ENCODE measurements at regions not wholly inside any gene's neighbourhood (a gene's known extent, or its start where the extent isn't known, plus 50 kb on each side); places are given as distances from the start of the nearest gene placed in this dataset.

DNA sequence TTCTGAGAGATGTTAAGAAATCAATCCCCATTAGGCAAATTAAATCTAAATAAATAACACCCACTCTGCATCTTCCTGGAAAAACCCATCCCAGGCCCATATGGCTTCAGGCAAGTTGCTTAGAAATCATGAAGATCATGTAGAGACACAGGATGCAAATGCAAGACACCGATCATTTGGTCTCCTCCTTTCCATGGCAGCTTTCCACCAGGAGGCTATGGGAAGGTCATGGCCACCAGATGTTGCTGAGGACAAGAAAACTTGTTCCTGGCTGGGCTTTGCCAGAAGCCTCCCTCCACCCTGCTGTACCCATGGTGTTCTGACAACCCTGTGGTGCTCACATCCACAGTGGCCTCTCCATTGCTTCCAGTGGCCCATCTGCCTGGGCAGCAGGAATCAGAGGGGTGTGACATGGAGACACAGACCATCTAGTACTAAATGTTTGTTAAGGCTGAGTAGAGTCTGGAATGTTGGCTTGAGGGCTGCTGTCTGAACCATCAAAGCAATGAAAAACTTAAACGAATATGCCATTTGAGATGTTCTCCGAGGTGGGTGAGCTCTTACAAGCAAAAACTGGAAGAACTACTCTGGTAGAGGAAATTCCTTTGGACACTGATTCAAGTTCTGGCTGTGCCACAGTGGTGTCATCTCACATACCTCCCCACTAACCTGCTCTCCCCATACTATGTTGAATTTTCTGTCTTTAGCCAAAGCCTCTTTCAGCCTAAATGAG is 293.2 kb downstream of the TNS1 start:
- Mint-ChIP-seq H3K9me3 (ENCODE audit: unreplicated experiment) (no peaks in the 10 kb centered on the region), H3K27ac (ENCODE audit: unreplicated experiment) (no peak overlapping the region), H3K27me3 (ENCODE audit: unreplicated experiment) (peaks cover 5% of the 10 kb centered on the region), H3K36me3 (ENCODE audit: low read depth, unreplicated experiment) (no peaks in the 10 kb centered on the region), H3K4me3 (ENCODE audit: unreplicated experiment) (no peak overlapping the region), H3K4me1 (ENCODE audit: unreplicated experiment) (peaks cover 12% of the 10 kb centered on the region)
- DNase-seq (ENCODE audit: low spot score) = no peak
- TF ChIP-seq CTCF (IDR thresholded peaks at IDR 0.05; ENCODE audit: unreplicated experiment) = no peak

- Mint-ChIP-seq H3K36me3 (ENCODE audit: low read depth, unreplicated experiment) (no peaks in the 10 kb centered on the region), H3K4me3 (ENCODE audit: unreplicated experiment) (no peak overlapping the region), H3K27ac (ENCODE audit: unreplicated experiment) (no peak overlapping the region), H3K4me1 (ENCODE audit: unreplicated experiment) (peaks cover 5% of the 10 kb centered on the region), H3K9me3 (ENCODE audit: unreplicated experiment) (no peaks in the 10 kb centered on the region), H3K27me3 (ENCODE audit: unreplicated experiment) (peaks cover 5% of the 10 kb centered on the region)
- TF ChIP-seq CTCF (IDR thresholded peaks at IDR 0.05; ENCODE audit: unreplicated experiment) = no peak
- DNase-seq (ENCODE audit: low spot score) = no peak
Measured at GRCh38 chr2:217707131-217707611, 295.6 kb downstream of the TNS1 start.

GRCh38 chr2:217706513-217706912 is 296.3 kb downstream of the TNS1 start:
- H3K27ac Mint-ChIP-seq (ENCODE audit: unreplicated experiment) = peak overlapping the region; percentile 33
- peaks cover 5% of the 10 kb centered on the region for H3K27me3 Mint-ChIP-seq (ENCODE audit: unreplicated experiment)
- H3K9me3 Mint-ChIP-seq (ENCODE audit: unreplicated experiment) = no peaks in the 10 kb centered on the region
- H3K4me1 Mint-ChIP-seq (ENCODE audit: unreplicated experiment) = peaks cover 5% of the 10 kb centered on the region
- no peaks in the 10 kb centered on the region for H3K36me3 Mint-ChIP-seq (ENCODE audit: low read depth, unreplicated experiment)
- no peak overlapping the region for H3K4me3 Mint-ChIP-seq (ENCODE audit: unreplicated experiment)
- no peak for DNase-seq (ENCODE audit: low spot score)
- TF ChIP-seq CTCF (IDR thresholded peaks at IDR 0.05; ENCODE audit: unreplicated experiment) = no peak

GRCh38 chr2:217706095-217706494 is 296.7 kb downstream of the TNS1 start:
- Mint-ChIP-seq H3K27ac (ENCODE audit: unreplicated experiment) (no peak overlapping the region), H3K9me3 (ENCODE audit: unreplicated experiment) (no peaks in the 10 kb centered on the region), H3K27me3 (ENCODE audit: unreplicated experiment) (peaks cover 5% of the 10 kb centered on the region), H3K4me1 (ENCODE audit: unreplicated experiment) (peaks cover 5% of the 10 kb centered on the region), H3K36me3 (ENCODE audit: low read depth, unreplicated experiment) (no peaks in the 10 kb centered on the region), H3K4me3 (ENCODE audit: unreplicated experiment) (no peak overlapping the region)
- no peak for TF ChIP-seq CTCF (IDR thresholded peaks at IDR 0.05; ENCODE audit: unreplicated experiment)
- no peak for DNase-seq (ENCODE audit: low spot score)

- H3K27ac Mint-ChIP-seq (ENCODE audit: unreplicated experiment) = peak overlapping the region; percentile 22
- no peaks in the 10 kb centered on the region for H3K9me3 Mint-ChIP-seq (ENCODE audit: unreplicated experiment)
- H3K27me3 Mint-ChIP-seq (ENCODE audit: unreplicated experiment) = peaks cover 5% of the 10 kb centered on the region
- no peaks in the 10 kb centered on the region for H3K36me3 Mint-ChIP-seq (ENCODE audit: low read depth, unreplicated experiment)
- TF ChIP-seq CTCF (IDR thresholded peaks at IDR 0.05; ENCODE audit: unreplicated experiment) = no peak
- H3K4me1 Mint-ChIP-seq (ENCODE audit: unreplicated experiment) = peaks cover 5% of the 10 kb centered on the region
- no peak overlapping the region for H3K4me3 Mint-ChIP-seq (ENCODE audit: unreplicated experiment)
- no peak for DNase-seq (ENCODE audit: low spot score)
Measured at GRCh38 chr2:217705461-217705860, 297.3 kb downstream of the TNS1 start.
